ENCODE measurements at regions not wholly inside any gene's neighbourhood (a gene's known extent, or its start where the extent isn't known, plus 50 kb on each side); places are given as distances from the start of the nearest gene placed in this dataset.

DNA sequence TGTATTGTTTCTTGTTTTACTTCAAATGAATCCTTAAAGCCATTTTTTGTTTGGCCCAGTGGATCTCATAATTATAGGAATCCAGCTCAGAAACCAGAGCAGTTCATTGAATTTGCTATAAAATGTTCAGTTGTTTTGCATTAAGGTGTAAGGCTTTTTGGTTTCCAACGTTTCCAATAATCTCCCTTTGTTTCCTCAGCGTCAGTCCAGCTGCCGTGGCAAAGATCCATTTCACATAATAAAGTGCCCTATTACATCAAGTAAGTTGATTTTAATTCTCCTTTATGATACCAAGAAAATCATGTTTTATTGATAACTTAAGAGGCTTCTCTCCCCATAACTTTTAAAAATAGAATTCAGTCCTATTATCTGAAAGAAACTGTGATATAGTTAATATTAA lies 472.6 kb downstream of the UTRN start:
- in situ Hi-C loops (cut with HindIII; ENCODE audit: low pct_ligation_motif_present, low sequenced_read_pairs) = no loop called here
- Histone ChIP-seq H3K27ac (no peak overlapping the region), H3K4me3 (ENCODE audit: low read depth, low read length) (no peak overlapping the region), H3K27me3 (replicated peaks) (no peaks in the 10 kb centered on the region), H3K36me3 (replicated peaks) (no peaks in the 10 kb centered on the region)
- TF ChIP-seq, protein P1, sequence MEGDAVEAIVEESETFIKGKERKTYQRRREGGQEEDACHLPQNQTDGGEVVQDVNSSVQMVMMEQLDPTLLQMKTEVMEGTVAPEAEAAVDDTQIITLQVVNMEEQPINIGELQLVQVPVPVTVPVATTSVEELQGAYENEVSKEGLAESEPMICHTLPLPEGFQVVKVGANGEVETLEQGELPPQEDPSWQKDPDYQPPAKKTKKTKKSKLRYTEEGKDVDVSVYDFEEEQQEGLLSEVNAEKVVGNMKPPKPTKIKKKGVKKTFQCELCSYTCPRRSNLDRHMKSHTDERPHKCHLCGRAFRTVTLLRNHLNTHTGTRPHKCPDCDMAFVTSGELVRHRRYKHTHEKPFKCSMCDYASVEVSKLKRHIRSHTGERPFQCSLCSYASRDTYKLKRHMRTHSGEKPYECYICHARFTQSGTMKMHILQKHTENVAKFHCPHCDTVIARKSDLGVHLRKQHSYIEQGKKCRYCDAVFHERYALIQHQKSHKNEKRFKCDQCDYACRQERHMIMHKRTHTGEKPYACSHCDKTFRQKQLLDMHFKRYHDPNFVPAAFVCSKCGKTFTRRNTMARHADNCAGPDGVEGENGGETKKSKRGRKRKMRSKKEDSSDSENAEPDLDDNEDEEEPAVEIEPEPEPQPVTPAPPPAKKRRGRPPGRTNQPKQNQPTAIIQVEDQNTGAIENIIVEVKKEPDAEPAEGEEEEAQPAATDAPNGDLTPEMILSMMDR (IDR thresholded peaks at IDR 0.05; ENCODE audit: low read depth, low read length, missing control alignments) = no peak
- DNase-seq = no peak

DNA sequence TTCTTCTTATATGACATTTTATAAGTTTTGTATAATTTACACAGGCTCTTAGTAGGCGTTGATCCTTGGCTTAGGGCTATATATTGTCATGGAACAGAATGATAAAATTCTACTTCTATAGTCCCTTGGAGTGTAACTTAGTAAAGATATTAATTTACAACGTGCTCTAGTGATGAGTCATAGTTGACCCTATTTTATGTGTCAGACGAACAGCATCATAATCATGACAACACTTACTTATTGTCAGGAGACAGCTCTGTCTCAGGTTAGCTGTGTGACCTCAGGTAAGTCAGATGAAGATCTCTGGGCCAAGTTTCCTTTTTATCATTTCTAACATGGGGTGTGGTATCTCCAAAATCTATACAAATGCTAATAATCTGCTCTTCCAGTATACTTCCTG lies 473.5 kb downstream of the UTRN start:
- Histone ChIP-seq H3K27ac (no peak overlapping the region), H3K27me3 (replicated peaks) (no peaks in the 10 kb centered on the region), H3K36me3 (replicated peaks) (no peaks in the 10 kb centered on the region), H3K4me3 (ENCODE audit: low read depth, low read length) (no peak overlapping the region)
- TF ChIP-seq, protein P1 (IDR thresholded peaks at IDR 0.05; ENCODE audit: low read depth, low read length, missing control alignments) = no peak
- peak; percentile 8 for DNase-seq
- in situ Hi-C loops (cut with HindIII; ENCODE audit: low pct_ligation_motif_present, low sequenced_read_pairs) = no loop called here

DNA sequence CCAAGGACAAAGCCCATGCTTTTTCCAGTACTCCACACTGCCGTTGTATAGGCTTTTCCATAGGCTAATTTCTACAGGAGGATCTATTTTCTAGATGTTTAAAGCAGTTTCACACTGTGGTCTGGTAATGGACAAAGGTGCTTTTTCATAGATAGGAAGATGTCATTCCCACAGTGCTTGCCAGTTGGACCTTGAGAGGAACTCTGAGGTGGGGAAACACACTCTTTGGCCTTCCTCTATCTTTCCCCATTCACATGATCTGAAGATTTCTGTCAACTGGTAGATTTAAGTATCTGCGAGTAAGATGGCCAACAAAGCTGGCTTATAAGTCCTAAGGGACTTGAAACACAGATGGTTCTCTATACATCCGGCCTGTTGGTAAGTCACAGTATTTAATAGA lies 477.3 kb downstream of the UTRN start:
- TF ChIP-seq, protein P1 (IDR thresholded peaks at IDR 0.05; ENCODE audit: low read depth, low read length, missing control alignments) = no peak
- no peaks in the 10 kb centered on the region for H3K27me3 ChIP-seq (replicated peaks)
- no peak overlapping the region for H3K4me3 ChIP-seq (ENCODE audit: low read depth, low read length)
- no peak for DNase-seq
- no peaks in the 10 kb centered on the region for H3K36me3 ChIP-seq (replicated peaks)
- in situ Hi-C loops (cut with HindIII; ENCODE audit: low pct_ligation_motif_present, low sequenced_read_pairs) = no loop called here
- no peak overlapping the region for H3K27ac ChIP-seq

DNA sequence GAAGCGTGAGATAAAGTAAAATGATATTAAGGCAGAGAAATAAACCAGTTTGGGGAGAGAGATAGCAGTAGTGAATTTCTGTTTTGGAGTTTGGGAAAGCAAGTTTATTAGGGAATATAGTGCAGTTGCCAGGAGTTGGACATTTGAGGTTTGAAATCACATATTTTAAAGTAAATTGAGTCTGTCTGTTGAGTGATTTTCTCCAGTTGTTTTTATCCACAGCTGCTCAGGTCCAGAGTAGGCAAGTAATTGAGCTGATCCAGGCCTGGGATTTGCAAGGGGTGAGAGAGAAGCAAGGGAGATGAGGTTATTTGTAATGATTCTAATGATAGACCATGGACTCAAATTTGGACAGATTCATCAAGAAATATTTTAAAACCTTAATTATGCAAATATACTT lies 481.9 kb downstream of the UTRN start:
- no peaks in the 10 kb centered on the region for H3K27me3 ChIP-seq (replicated peaks)
- no peaks in the 10 kb centered on the region for H3K36me3 ChIP-seq (replicated peaks)
- in situ Hi-C loops (cut with HindIII; ENCODE audit: low pct_ligation_motif_present, low sequenced_read_pairs) = no loop called here
- TF ChIP-seq, protein P1 (IDR thresholded peaks at IDR 0.05; ENCODE audit: low read depth, low read length, missing control alignments) = no peak
- no peak overlapping the region for H3K4me3 ChIP-seq (ENCODE audit: low read depth, low read length)
- DNase-seq = no peak
- H3K27ac ChIP-seq = no peak overlapping the region

DNA sequence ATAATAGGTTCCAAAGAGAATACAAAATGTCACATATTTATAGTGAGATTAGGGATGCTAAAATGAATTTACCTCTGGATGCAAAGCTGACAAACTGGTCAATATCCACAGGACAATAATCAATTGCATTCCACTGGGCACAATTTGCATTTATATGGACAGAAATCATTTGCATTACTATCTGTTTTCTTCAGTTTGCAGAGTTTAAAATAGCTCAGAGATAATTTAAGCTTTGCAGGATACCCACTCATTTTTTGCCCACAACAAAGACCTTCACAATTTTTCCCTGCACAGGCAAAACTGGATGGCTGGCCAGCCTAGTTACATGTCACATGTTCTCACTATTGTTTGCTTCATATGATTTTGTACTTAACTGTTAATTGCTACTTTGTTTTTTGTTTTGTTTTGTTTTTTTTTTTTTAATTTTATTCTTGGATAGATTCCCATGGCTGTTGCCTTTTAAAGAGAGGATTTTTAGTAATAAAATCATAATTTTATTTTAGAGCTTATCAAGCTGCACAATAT lies 483.5 kb downstream of the UTRN start:
- Histone ChIP-seq H3K27me3 (replicated peaks) (no peaks in the 10 kb centered on the region), H3K27ac (no peak overlapping the region), H3K36me3 (replicated peaks) (peaks cover under 1% of the 10 kb centered on the region), H3K4me3 (ENCODE audit: low read depth, low read length) (no peak overlapping the region)
- TF ChIP-seq, protein P1 (IDR thresholded peaks at IDR 0.05; ENCODE audit: low read depth, low read length, missing control alignments) = no peak
- no peak for DNase-seq
- in situ Hi-C loops (cut with HindIII; ENCODE audit: low pct_ligation_motif_present, low sequenced_read_pairs) = no loop called here

DNA sequence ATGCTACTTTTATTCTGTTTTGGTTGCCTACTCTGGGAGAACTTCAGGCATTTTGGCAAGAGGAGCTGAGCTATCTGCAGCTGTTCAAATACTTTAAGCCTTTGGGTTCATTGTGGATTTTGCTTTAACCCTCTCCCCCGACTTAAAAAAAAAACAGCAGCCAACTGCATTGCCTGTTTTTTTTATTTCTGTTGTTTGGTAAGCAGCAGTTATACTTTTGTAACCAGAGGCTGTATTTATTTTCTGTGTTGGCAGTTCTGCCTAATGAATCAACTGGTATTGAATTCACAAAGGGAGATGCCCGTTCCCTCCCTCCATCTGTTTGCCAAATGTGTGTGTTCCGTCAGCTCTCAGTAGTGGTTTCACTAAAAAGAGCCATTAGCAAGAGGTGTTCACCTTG lies 484.0 kb downstream of the UTRN start:
- in situ Hi-C loops (cut with HindIII; ENCODE audit: low pct_ligation_motif_present, low sequenced_read_pairs) = no loop called here

More for the DNA sequence above, 484.0 kb downstream of the UTRN start:
- Histone ChIP-seq H3K36me3 (replicated peaks) (peaks cover 3% of the 10 kb centered on the region), H3K27ac (no peak overlapping the region), H3K27me3 (replicated peaks) (no peaks in the 10 kb centered on the region), H3K4me3 (ENCODE audit: low read depth, low read length) (no peak overlapping the region)
- DNase-seq = no peak
- TF ChIP-seq, protein P1 (IDR thresholded peaks at IDR 0.05; ENCODE audit: low read depth, low read length, missing control alignments) = no peak

All from brain microvascular endothelial cell (primary cell).